Endodermal cell (in vitro differentiated cells): ENCODE measurements at regions not wholly inside any gene's neighbourhood (a gene's known extent, or its start where the extent isn't known, plus 50 kb on each side); places are given as distances from the start of the nearest gene placed in this dataset.

Source experiments
- DNase-seq: peaks from one replicate; pipeline ENCODE4 v3.0.0-alpha.2; 2017
- H3K27ac ChIP-seq: 2 replicates; pipeline ENCODE4 v1.5.1; 2013; ENCODE audit warnings: mild to moderate bottlenecking, low read depth, low read length, moderate library complexity
- H3K27me3 ChIP-seq: 2 replicates; pipeline ENCODE4 v1.6.1; 2013; ENCODE audit warnings: mild to moderate bottlenecking, low read length, moderate library complexity; ENCODE audit not compliant: insufficient read depth, control insufficient read depth, poor library complexity, severe bottlenecking
- H3K36me3 ChIP-seq: 2 replicates; pipeline ENCODE4 v1.7.0; 2013; ENCODE audit warnings: mild to moderate bottlenecking, low read length, moderate library complexity; ENCODE audit not compliant: control insufficient read depth, insufficient read depth
- H3K4me1 ChIP-seq: one replicate; pipeline ENCODE4 v1.7.0; 2013; ENCODE audit warnings: low read length; ENCODE audit not compliant: control insufficient read depth, insufficient read depth
- H3K4me3 ChIP-seq: 2 replicates; pipeline ENCODE4 v1.5.1; 2013; ENCODE audit warnings: mild to moderate bottlenecking, low read length, moderate library complexity
- H3K9ac ChIP-seq: 2 replicates; pipeline ENCODE4 v1.6.1; 2013; ENCODE audit warnings: mild to moderate bottlenecking, low read length, moderate library complexity; ENCODE audit not compliant: poor library complexity, severe bottlenecking; ENCODE audit errors: extremely low read depth
- H3K9me3 ChIP-seq: 2 replicates; pipeline ENCODE4 v1.6.1; 2013; ENCODE audit warnings: mild to moderate bottlenecking, low read length, moderate library complexity; ENCODE audit not compliant: control insufficient read depth
- H3K27ac Mint-ChIP-seq: 2 replicates; pipeline ENCODE4 v1.8.0; 2020; ENCODE audit warnings: mixed read lengths
- H3K27me3 Mint-ChIP-seq: 2 replicates; pipeline ENCODE4 v1.8.0; 2021; ENCODE audit warnings: mild to moderate bottlenecking, mixed read lengths; ENCODE audit not compliant: insufficient read depth
- H3K36me3 Mint-ChIP-seq: 2 replicates; pipeline ENCODE4 v1.8.0; 2020; ENCODE audit warnings: low read depth, mixed read lengths
- H3K4me1 Mint-ChIP-seq: 2 replicates; pipeline ENCODE4 v1.8.0; 2020; ENCODE audit warnings: mixed read lengths
- H3K4me3 Mint-ChIP-seq: 2 replicates; pipeline ENCODE4 v1.8.0; 2020; ENCODE audit warnings: mild to moderate bottlenecking, moderate library complexity, mixed read lengths
- H3K9me3 Mint-ChIP-seq: 2 replicates; pipeline ENCODE4 v1.8.0; 2020; ENCODE audit warnings: mild to moderate bottlenecking, mixed read lengths
- CTCF ChIP-seq: fragments of 200-600 bp; sonication (generic); conservative IDR thresholded peaks from 2 replicates; pipeline ENCODE4 v1.5.0; 2021; ENCODE audit warnings: antibody characterized with exemption, mild to moderate bottlenecking
- WGBS, 2 experiments: methylation state at CpG; one replicate each; pipeline versions ENCODE4 v1.1.5 to v1.1.7; 2013; ENCODE audit warnings: missing lambda C conversion rate in 2 of 2, mixed read lengths in 1 of 2; ENCODE audit not compliant: insufficient coverage in 1 of 2, insufficient read length in 1 of 2; 5-methylcytosine and 5-hydroxymethylcytosine counted together

- DNase-seq: no peak
- H3K27me3 Mint-ChIP-seq: no peaks in the 10 kb centered on the region
- 91% methylated on average over 1 of the region's 1 CpG; no CpG with 5 or more reads in 1 of the 2 experiments for WGBS, 2 experiments
- no peaks in the 10 kb centered on the region for H3K4me1 ChIP-seq
- no peak for TF ChIP-seq CTCF
- no peak overlapping the region for H3K27ac ChIP-seq
- H3K4me3 Mint-ChIP-seq: no peak overlapping the region
- H3K27ac Mint-ChIP-seq: no peak overlapping the region
- H3K4me1 Mint-ChIP-seq: no peaks in the 10 kb centered on the region
- H3K9ac ChIP-seq: no peak overlapping the region
- H3K9me3 ChIP-seq: no peaks in the 10 kb centered on the region
- H3K4me3 ChIP-seq: no peak overlapping the region
- H3K27me3 ChIP-seq: no peaks in the 10 kb centered on the region
- no peaks in the 10 kb centered on the region for H3K36me3 Mint-ChIP-seq
- peaks cover 5% of the 10 kb centered on the region for H3K9me3 Mint-ChIP-seq
- H3K36me3 ChIP-seq: no peaks in the 10 kb centered on the region
These were observed 550.9 kb upstream of the FAT3 start for GRCh38 chr11:91673705-91674104.

GRCh38 chr11:91664521-91664920 lies 560.1 kb upstream of the FAT3 start:
- Mint-ChIP-seq H3K36me3 (no peaks in the 10 kb centered on the region), H3K4me1 (peaks cover 22% of the 10 kb centered on the region), H3K27ac (no peak overlapping the region), H3K27me3 (no peaks in the 10 kb centered on the region), H3K4me3 (no peak overlapping the region), H3K9me3 (no peaks in the 10 kb centered on the region)
- H3K9me3 ChIP-seq: no peaks in the 10 kb centered on the region
- no peak overlapping the region for H3K4me3 ChIP-seq
- H3K27me3 ChIP-seq: no peaks in the 10 kb centered on the region
- peaks cover 3% of the 10 kb centered on the region for H3K4me1 ChIP-seq
- no peaks in the 10 kb centered on the region for H3K36me3 ChIP-seq
- TF ChIP-seq CTCF: no peak
- H3K27ac ChIP-seq: no peak overlapping the region
- no peak overlapping the region for H3K9ac ChIP-seq
- WGBS, 2 experiments: 66 to 77% methylated on average over 1 to 3 of the region's 3 CpGs
- no peak for DNase-seq

GRCh38 chr11:91660036-91660435 lies 564.6 kb upstream of the FAT3 start:
- Histone ChIP-seq H3K36me3 (no peaks in the 10 kb centered on the region), H3K9ac (no peak overlapping the region), H3K9me3 (peaks cover 6% of the 10 kb centered on the region), H3K27me3 (no peaks in the 10 kb centered on the region), H3K4me3 (no peak overlapping the region), H3K4me1 (peaks cover 6% of the 10 kb centered on the region), H3K27ac (no peak overlapping the region)
- no peak for DNase-seq
- 100% methylated on average over 1 of the region's 1 CpG; no CpG with 5 or more reads in 1 of the 2 experiments for WGBS, 2 experiments
- no peaks in the 10 kb centered on the region for H3K36me3 Mint-ChIP-seq
- H3K4me1 Mint-ChIP-seq: peaks cover 28% of the 10 kb centered on the region
- peaks cover 5% of the 10 kb centered on the region for H3K9me3 Mint-ChIP-seq
- H3K4me3 Mint-ChIP-seq: no peak overlapping the region
- H3K27me3 Mint-ChIP-seq: no peaks in the 10 kb centered on the region
- TF ChIP-seq CTCF: no peak
- no peak overlapping the region for H3K27ac Mint-ChIP-seq
